ENCODE measurements at regions not wholly inside any gene's neighbourhood (a gene's known extent, or its start where the extent isn't known, plus 50 kb on each side); places are given as distances from the start of the nearest gene placed in this dataset.
A peak's percentile ranks its signal among the peaks of the same experiment; 100 is the strongest.

GRCh38 chr2:193778293-193778692, 1583.6 kb upstream of the TMEFF2 start:
- POLR2A ChIA-PET, result no interaction called here
- BruUV-seq (replicated peaks), result no TSS peak
- TF ChIP-seq CTCF (IDR thresholded peaks at IDR 0.05; ENCODE audit: insufficient read depth in 1 of 2, low read depth in 1 of 2, low read length in 1 of 2, severe bottlenecking in 1 of 2, unreplicated experiment in 1 of 2), result no peak

GRCh38 chr2:193776988-193777387, 1582.3 kb upstream of the TMEFF2 start:
- Mint-ChIP-seq H3K9me3 (ENCODE audit: unreplicated experiment) (no peaks in the 10 kb centered on the region), H3K27ac (ENCODE audit: unreplicated experiment) (no peak overlapping the region), H3K27me3 (ENCODE audit: insufficient read depth, unreplicated experiment) (peaks cover 5% of the 10 kb centered on the region), H3K4me1 (ENCODE audit: low read depth, unreplicated experiment) (no peaks in the 10 kb centered on the region), H3K4me3 (ENCODE audit: unreplicated experiment) (no peak overlapping the region), H3K36me3 (ENCODE audit: insufficient read depth, unreplicated experiment) (no peaks in the 10 kb centered on the region)
- intact Hi-C loops (cut with micrococcal nuclease; ENCODE audit: unreplicated experiment), result no loop called here
- ChIA-PET CTCF (no interaction called here), POLR2A (no interaction called here)
- H3K4me3 ChIP-seq (ENCODE audit: low read depth, low read length), result no peak overlapping the region
- DNase-seq, result no peak
- no peaks in the 10 kb centered on the region for H3K27me3 ChIP-seq (replicated peaks; ENCODE audit: control insufficient read depth, insufficient read depth, low read length)
- no peaks in the 10 kb centered on the region for H3K4me1 ChIP-seq
- H3K9me3 ChIP-seq, result no peaks in the 10 kb centered on the region
- TF ChIP-seq CTCF (IDR thresholded peaks at IDR 0.05; ENCODE audit: insufficient read depth in 1 of 2, low read depth in 1 of 2, low read length in 1 of 2, severe bottlenecking in 1 of 2, unreplicated experiment in 1 of 2), result peak in 1 of 2 experiments; percentile 46
- H3K36me3 ChIP-seq (ENCODE audit: control insufficient read depth, insufficient read depth, low read length), result no peaks in the 10 kb centered on the region
- no TSS peak for BruUV-seq (replicated peaks)

More at GRCh38 chr2:193778293-193778692, 1583.6 kb upstream of the TMEFF2 start:
- Mint-ChIP-seq H3K27me3 (ENCODE audit: insufficient read depth, unreplicated experiment) (peaks cover 5% of the 10 kb centered on the region), H3K36me3 (ENCODE audit: insufficient read depth, unreplicated experiment) (no peaks in the 10 kb centered on the region), H3K4me1 (ENCODE audit: low read depth, unreplicated experiment) (no peaks in the 10 kb centered on the region), H3K4me3 (ENCODE audit: unreplicated experiment) (no peak overlapping the region), H3K9me3 (ENCODE audit: unreplicated experiment) (no peaks in the 10 kb centered on the region), H3K27ac (ENCODE audit: unreplicated experiment) (no peak overlapping the region)
- Histone ChIP-seq H3K36me3 (ENCODE audit: control insufficient read depth, insufficient read depth, low read length) (no peaks in the 10 kb centered on the region), H3K4me1 (no peaks in the 10 kb centered on the region), H3K9me3 (no peaks in the 10 kb centered on the region), H3K27me3 (replicated peaks; ENCODE audit: control insufficient read depth, insufficient read depth, low read length) (no peaks in the 10 kb centered on the region), H3K4me3 (ENCODE audit: low read depth, low read length) (no peak overlapping the region)
- intact Hi-C loops (cut with micrococcal nuclease; ENCODE audit: unreplicated experiment), result no loop called here
- no peak for DNase-seq
- CTCF ChIA-PET, result no interaction called here

GRCh38 chr2:193774166-193774565, 1579.4 kb upstream of the TMEFF2 start:
- no peak for DNase-seq
- H3K27me3 Mint-ChIP-seq (ENCODE audit: insufficient read depth, unreplicated experiment), result peaks cover 5% of the 10 kb centered on the region
- TF ChIP-seq CTCF (IDR thresholded peaks at IDR 0.05; ENCODE audit: insufficient read depth in 1 of 2, low read depth in 1 of 2, low read length in 1 of 2, severe bottlenecking in 1 of 2, unreplicated experiment in 1 of 2), result no peak
- Histone ChIP-seq H3K4me3 (ENCODE audit: low read depth, low read length) (no peak overlapping the region), H3K9me3 (no peaks in the 10 kb centered on the region), H3K4me1 (no peaks in the 10 kb centered on the region), H3K36me3 (ENCODE audit: control insufficient read depth, insufficient read depth, low read length) (no peaks in the 10 kb centered on the region), H3K27me3 (replicated peaks; ENCODE audit: control insufficient read depth, insufficient read depth, low read length) (no peaks in the 10 kb centered on the region)
- CTCF ChIA-PET, result no interaction called here
- POLR2A ChIA-PET, result no interaction called here
- no peaks in the 10 kb centered on the region for H3K36me3 Mint-ChIP-seq (ENCODE audit: insufficient read depth, unreplicated experiment)
- no peak overlapping the region for H3K27ac Mint-ChIP-seq (ENCODE audit: unreplicated experiment)
- H3K4me3 Mint-ChIP-seq (ENCODE audit: unreplicated experiment), result no peak overlapping the region
- no peaks in the 10 kb centered on the region for H3K9me3 Mint-ChIP-seq (ENCODE audit: unreplicated experiment)
- H3K4me1 Mint-ChIP-seq (ENCODE audit: low read depth, unreplicated experiment), result no peaks in the 10 kb centered on the region
- intact Hi-C loops (cut with micrococcal nuclease; ENCODE audit: unreplicated experiment), result no loop called here
- no TSS peak for BruUV-seq (replicated peaks)
